ENCODE measurements at regions not wholly inside any gene's neighbourhood (a gene's known extent, or its start where the extent isn't known, plus 50 kb on each side); places are given as distances from the start of the nearest gene placed in this dataset.

- Histone ChIP-seq H3K9me3 (ENCODE audit: insufficient read depth, low read depth, low read length) (no peaks in the 10 kb centered on the region), H3K36me3 (ENCODE audit: insufficient read depth, low read length) (no peaks in the 10 kb centered on the region), H3K4me2 (ENCODE audit: low read depth, low read length, poor library complexity, severe bottlenecking) (no peak overlapping the region), H2AFZ (ENCODE audit: low read length) (no peak overlapping the region), H3K4me1 (ENCODE audit: insufficient read depth, low read length, poor library complexity, severe bottlenecking) (no peaks in the 10 kb centered on the region), H4K20me1 (ENCODE audit: insufficient read depth, low read length, poor library complexity, severe bottlenecking) (no peaks in the 10 kb centered on the region), H3F3A (ENCODE audit: low read depth) (no peaks in the 10 kb centered on the region), H3K79me2 (ENCODE audit: insufficient read depth, low read length) (no peaks in the 10 kb centered on the region), H3K9ac (ENCODE audit: low read depth, low read length, poor library complexity, severe bottlenecking) (no peak overlapping the region), H3K27me3 (ENCODE audit: insufficient read depth, low read length, poor library complexity, severe bottlenecking) (no peaks in the 10 kb centered on the region), H3K9me2 (replicated peaks; ENCODE audit: low read depth, low read length) (no peaks in the 10 kb centered on the region), H3K4me3 (ENCODE audit: low read length, poor library complexity, severe bottlenecking) (no peak overlapping the region)
- TF ChIP-seq CTCF (conservative IDR thresholded peaks at IDR 0.05; ENCODE audit: low read length) (no peak), EZH2phosphoT487 (IDR thresholded peaks at IDR 0.05; ENCODE audit: borderline replicate concordance) (no peak)
These were observed 1535.4 kb upstream of the ADGRL3 start for GRCh38 chr4:59664771-59665170.

GRCh38 chr4:59666645-59667044 is 1533.5 kb upstream of the ADGRL3 start:
- Histone ChIP-seq H3K9me2 (replicated peaks; ENCODE audit: low read depth, low read length) (no peaks in the 10 kb centered on the region), H3K4me3 (ENCODE audit: low read length, poor library complexity, severe bottlenecking) (no peak overlapping the region), H2AFZ (ENCODE audit: low read length) (no peak overlapping the region), H3K4me2 (ENCODE audit: low read depth, low read length, poor library complexity, severe bottlenecking) (no peak overlapping the region), H3F3A (ENCODE audit: low read depth) (no peaks in the 10 kb centered on the region), H3K4me1 (ENCODE audit: insufficient read depth, low read length, poor library complexity, severe bottlenecking) (no peaks in the 10 kb centered on the region), H3K36me3 (ENCODE audit: insufficient read depth, low read length) (no peaks in the 10 kb centered on the region), H3K9me3 (ENCODE audit: insufficient read depth, low read depth, low read length) (no peaks in the 10 kb centered on the region), H3K27me3 (ENCODE audit: insufficient read depth, low read length, poor library complexity, severe bottlenecking) (no peaks in the 10 kb centered on the region), H3K9ac (ENCODE audit: low read depth, low read length, poor library complexity, severe bottlenecking) (no peak overlapping the region), H4K20me1 (ENCODE audit: insufficient read depth, low read length, poor library complexity, severe bottlenecking) (no peaks in the 10 kb centered on the region), H3K79me2 (ENCODE audit: insufficient read depth, low read length) (no peaks in the 10 kb centered on the region)
- TF ChIP-seq EZH2phosphoT487 (IDR thresholded peaks at IDR 0.05; ENCODE audit: borderline replicate concordance) (no peak), CTCF (conservative IDR thresholded peaks at IDR 0.05; ENCODE audit: low read length) (no peak)

GRCh38 chr4:59671037-59671436 is 1529.1 kb upstream of the ADGRL3 start:
- H3K36me3 ChIP-seq (ENCODE audit: insufficient read depth, low read length) = no peaks in the 10 kb centered on the region
- H3K9me2 ChIP-seq (replicated peaks; ENCODE audit: low read depth, low read length) = no peaks in the 10 kb centered on the region
- no peaks in the 10 kb centered on the region for H3K4me1 ChIP-seq (ENCODE audit: insufficient read depth, low read length, poor library complexity, severe bottlenecking)
- H2AFZ ChIP-seq (ENCODE audit: low read length) = no peak overlapping the region
- no peaks in the 10 kb centered on the region for H4K20me1 ChIP-seq (ENCODE audit: insufficient read depth, low read length, poor library complexity, severe bottlenecking)
- no peak overlapping the region for H3K9ac ChIP-seq (ENCODE audit: low read depth, low read length, poor library complexity, severe bottlenecking)
- no peak overlapping the region for H3K4me2 ChIP-seq (ENCODE audit: low read depth, low read length, poor library complexity, severe bottlenecking)
- no peak overlapping the region for H3K4me3 ChIP-seq (ENCODE audit: low read length, poor library complexity, severe bottlenecking)
- no peaks in the 10 kb centered on the region for H3F3A ChIP-seq (ENCODE audit: low read depth)
- H3K27me3 ChIP-seq (ENCODE audit: insufficient read depth, low read length, poor library complexity, severe bottlenecking) = no peaks in the 10 kb centered on the region
- no peaks in the 10 kb centered on the region for H3K79me2 ChIP-seq (ENCODE audit: insufficient read depth, low read length)
- TF ChIP-seq CTCF (conservative IDR thresholded peaks at IDR 0.05; ENCODE audit: low read length) (no peak), EZH2phosphoT487 (IDR thresholded peaks at IDR 0.05; ENCODE audit: borderline replicate concordance) (no peak)
- H3K9me3 ChIP-seq (ENCODE audit: insufficient read depth, low read depth, low read length) = no peaks in the 10 kb centered on the region
